Activated naive CD4-positive, alpha-beta T cell treated with anti-CD3 and anti-CD28 coated beads, Interleukin-2, amount 50 U/mL, for 16 hours (primary cell): ENCODE measurements at regions not wholly inside any gene's neighbourhood (a gene's known extent, or its start where the extent isn't known, plus 50 kb on each side); places are given as distances from the start of the nearest gene placed in this dataset.
"Not testable (repeated sequence)": the region's sequence is repeated elsewhere in the genome, so short reads cannot be mapped to it uniquely, and the experiment has no call there.

ENCODE experiments used
- DNase-seq: peaks from one replicate; pipeline ENCODE4 v3.0.0-alpha.2; 2020

DNA sequence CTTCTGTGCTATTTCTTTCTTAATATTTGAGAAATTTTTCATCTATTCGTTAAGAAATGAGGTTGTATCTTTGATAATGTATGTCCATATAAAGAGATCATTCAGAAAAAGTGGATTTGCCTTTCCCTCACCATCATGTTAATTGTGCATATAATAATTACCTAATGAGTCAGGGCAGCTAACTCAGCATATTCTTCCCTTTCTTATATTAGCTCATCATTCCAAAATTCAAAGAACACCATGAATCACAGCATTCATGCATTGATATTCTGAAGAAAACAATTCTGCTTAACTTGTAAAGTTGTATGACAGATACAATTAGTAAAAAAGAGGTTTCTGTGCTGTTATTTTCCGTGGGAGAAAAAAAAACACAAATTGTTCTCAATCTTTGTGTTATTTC is 630.6 kb downstream of the TLE1 start:
- no peak for DNase-seq

DNA sequence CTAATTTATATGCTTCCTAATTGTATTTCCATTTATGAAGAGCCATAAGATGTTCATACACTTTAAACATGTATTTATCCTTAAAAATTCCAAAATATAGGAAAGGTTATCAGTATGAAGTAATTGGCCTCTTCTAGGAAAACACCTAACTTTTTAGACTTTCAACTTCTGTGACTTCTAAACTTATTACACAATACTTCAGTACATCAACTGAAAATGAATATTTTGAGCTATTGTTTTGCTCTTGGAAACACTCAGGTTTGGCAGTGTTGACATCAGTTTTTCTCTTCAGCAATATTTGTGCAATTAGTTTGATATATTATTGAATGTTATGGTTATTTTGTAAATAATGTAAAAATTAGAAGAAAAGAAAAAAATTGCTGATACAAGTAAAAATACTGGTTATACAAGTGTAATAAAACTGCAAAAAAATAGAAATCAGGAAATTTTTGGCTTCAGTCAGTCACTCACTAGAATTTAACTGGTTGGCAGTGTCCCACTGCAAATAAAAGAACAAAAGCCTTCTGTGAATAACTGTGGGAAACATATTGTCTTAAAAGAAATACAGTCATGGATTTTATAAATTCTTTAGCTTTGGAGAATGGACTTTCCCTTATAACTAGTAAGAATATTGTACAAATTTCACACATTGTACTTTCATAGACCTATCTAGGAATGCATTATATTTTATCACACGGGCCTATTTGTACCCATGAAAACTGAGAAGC is 635.9 kb downstream of the TLE1 start:
- DNase-seq: no peak

DNA sequence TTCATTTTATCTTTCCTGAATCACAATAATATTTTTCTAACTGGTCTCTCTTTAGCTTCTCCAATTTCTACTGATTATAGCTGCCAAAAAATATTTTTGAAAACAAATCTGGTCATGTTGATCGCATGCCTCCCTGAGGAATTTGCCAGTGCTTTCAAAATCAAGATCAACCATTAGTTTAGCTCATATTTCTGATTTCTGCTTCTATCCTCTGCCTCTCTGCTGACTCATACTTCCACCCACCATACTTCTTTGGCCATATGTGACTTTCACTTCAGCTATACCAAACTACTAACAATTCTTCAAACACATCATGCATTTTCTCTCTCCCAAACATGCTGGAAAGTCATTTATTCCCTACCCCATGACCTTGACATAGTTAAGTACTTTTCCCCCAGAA is 636.5 kb downstream of the TLE1 start:
- no peak for DNase-seq

DNA sequence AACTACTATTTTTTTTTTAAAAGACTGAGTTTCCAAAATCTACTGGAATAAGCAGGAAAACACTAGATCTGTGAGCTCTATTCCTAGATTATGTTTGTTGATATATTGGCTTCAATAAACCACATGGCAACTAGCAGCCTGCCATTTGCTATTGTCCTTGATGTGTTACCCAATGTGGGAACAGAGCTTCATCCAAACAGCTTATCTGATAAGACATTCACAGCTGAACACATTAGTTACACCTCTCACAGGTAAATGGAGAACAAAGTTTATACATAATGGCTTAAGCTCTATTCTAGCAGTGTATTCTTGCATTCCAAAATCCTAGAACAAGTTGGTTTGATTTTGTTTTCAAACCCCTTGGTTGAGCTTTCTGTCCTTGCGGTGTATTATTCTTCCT is 642.1 kb downstream of the TLE1 start:
- DNase-seq: no peak

DNA sequence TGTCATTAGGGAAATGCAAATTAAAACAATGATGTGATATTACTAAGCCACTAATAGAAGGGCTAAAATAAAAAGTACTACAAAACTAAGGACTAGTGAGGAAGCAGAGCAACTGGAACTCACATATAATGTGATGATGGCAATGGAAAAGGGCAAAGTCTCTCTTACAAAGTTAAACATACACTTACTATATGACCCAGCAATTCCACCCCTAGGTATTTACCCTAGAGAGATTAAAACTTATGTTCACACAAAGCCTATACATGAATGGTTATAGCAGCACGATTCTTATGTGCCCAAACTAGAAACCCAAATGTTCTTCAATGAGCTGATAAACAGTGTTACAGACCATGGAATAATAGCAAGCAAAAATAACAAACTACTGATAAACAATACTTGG is 643.7 kb downstream of the TLE1 start:
- DNase-seq: no peak

DNA sequence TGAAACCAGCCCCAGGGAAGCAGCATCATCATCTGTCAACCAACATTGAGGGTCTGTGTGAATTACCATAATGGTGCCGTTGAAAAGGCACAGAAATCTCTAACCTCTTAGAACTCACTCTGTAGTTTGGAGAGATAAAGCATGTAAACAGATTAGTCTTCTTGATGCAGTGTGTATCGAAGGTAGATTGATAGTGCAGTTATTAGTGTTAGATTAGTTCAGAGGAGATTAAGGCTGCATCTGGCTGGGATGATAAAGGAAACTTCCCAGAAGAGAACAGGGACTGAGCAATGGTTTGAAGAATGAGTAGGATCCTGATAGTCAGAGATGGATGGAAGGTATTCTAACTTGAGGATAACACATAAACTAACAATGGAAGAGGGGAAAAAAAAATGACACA is 651.5 kb downstream of the TLE1 start:
- no peak for DNase-seq

DNA sequence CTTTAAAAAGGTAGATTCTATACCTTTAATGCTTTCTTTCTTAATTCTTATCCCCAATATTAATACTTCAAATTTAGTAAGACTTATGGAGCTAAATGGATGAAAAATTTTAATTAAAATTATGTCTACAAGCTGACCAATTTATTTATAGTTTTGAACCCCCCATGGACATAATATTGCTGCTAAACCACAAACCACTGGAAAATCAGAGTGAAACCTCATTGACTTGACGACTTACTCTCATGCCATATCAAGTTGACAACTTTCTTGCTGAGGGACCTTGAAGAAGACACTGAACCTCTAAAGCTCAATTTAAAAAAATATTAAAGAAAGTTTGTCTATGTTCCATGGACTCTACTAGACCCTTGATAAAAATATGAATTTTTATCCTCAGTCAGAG is 653.7 kb downstream of the TLE1 start:
- DNase-seq: no peak

DNA sequence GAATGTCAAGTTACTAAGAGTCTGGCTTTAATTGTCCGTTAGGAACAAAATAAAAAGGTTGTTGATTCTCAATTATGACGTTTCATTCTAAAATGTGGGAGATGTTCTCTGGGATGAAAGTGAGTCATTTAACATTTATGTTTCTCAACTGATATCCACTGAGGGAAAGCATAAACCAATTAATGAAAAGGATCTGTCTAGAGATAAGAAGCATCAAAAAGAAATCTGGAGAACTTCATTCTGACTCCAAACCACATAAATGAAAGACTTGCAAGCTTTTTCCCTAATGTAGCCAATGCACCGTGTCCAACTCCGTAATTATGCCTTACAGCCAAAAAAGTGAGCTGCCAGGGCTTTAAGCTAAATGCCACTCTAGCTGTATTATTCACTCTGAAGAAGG is 654.2 kb downstream of the TLE1 start:
- no peak for DNase-seq

DNA sequence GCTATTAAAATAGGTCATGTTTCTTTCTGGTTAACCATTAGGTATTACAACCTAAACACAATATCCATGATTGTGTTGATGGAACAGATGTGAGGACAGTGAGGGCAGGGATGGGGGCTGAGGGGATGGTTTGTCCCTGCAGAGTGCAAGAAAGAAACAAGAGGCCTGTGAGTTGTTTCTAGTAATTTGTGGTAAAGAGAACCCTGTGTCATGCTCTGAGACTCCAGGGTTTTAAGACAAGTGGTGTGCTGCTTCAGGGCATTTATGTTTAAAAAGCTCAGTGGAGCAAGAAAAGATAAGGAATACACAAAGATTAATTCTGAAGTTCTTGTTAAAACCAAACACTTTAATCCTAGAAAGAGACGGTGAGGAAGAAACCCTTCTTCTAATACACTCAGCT is 656.5 kb downstream of the TLE1 start:
- DNase-seq: no peak

DNA sequence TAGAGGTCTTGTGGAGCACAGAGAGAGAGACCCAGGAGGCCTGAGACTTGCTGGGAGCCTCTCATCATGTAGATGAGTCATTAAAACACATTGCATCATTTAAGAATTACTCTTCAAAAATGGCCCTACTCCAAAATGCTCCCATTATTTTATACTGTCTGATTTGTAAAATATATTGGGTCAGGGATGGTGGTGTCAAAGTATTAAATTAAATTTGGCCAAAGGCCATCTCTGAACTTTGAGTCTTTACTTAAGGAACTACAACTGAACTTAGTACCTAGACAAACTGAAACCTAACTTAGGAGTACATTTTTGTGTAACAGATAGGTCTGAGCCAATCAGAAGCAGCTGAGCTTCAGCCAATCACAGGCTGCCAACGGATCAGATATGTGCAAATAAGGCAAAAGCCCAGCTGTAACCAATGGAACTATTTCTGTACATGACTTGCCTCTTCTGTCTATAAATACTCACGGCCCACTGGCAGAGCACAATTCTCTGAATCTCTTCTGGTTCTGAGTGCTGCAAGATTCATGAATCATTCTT is 657.2 kb downstream of the TLE1 start:
- no peak for DNase-seq

DNA sequence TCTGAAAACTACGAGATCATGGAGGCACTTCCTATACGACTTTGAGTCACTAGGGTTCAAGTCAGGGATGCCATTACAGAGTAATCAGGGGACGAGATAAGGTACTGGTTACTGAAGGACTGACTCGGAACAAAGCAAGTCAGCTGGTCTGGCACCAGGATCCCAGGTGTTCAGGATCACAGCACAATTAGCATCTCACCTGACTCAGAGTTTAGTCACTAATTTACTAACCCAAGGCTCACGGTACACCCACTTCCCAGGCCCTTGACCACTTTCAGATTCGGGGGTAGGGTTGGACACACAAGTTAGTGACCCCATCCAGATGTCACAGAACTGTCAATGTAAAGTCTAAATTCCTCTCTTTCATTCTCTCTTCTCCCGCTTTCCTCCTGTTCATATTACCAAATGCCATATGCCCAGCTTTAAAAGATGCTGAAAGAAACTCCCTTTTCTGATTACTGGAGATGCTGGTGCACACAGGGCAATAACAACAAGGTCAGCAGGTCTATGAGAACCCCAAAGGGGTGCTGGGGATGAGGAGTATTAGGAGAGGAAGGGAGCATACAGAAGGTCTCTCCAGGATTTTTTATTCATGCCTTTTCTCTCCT is 657.8 kb downstream of the TLE1 start:
- no peak for DNase-seq

DNA sequence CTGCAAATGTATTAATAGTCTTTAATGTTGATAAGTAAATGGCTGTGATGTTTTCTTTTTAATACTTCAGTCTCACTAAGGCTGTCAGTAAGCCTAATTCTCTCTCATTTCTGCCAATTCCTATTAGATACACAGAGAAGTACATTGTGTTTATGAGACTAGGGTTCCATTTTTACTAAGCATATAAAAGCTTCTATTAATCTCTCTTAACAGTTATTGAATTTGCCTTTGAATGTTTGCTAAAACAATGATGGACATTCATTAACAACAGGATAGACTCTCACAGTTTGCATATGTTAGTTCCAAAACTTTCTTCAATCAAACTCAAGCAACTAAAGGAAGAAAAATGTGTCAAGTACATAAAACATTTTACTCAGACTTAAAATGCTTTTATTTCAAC is 659.3 kb downstream of the TLE1 start:
- no peak for DNase-seq

DNA sequence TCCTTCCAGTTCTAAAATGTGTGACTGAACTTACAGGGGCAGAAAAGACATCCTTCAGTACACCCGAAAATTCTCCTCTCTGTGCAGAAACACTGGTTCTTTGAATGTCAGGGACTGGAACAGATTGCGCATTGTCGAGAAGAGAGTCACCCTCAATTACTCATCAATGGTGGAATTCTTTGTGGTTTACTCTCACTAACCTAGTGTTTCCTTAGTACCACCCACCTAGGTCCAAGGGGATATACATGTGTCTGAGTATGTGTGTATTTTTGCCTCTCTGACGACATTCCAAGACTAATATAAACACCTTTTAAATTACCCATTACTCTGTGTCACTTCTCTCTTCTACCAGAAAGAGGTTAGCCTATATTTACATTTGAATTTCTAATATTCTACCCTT is 660.8 kb downstream of the TLE1 start:
- DNase-seq: no peak

DNA sequence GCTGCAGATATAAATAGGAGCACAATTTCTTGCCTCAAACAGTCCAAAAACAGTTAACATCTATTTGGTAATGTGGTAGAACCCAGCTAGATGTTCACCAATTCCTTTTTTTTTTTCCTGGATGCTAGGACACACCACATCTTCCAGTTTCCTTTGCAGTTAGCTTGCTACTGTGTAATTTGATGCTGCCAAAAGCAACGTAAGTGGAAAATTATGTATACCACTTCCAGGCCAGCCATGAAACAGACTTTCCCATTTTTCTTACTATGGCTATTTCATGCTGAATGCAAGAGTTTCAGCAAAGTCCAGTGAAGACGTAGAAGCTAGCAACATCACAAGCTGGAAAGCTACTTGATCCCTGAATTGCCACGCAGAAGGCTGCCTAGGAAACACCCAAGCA is 667.2 kb downstream of the TLE1 start:
- no peak for DNase-seq

DNA sequence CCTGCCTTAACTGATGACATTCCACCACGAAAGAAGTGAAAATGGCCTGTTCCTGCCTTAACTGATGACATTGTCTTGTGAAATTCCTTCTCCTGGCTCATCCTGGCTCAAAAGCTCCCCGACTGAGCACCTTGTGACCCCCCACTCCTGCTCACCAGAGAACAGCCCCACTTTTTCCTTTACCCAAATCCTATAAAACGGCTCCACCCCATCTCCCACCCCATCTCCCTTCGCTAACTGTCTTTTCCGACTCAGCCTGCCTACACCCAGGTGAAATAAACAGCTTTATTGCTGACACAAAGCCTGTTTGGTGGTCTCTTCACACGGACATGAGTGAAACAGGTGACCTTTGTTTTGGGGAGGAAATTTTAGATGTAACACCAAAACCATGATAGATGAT is 674.4 kb downstream of the TLE1 start:
- not testable (repeated sequence) for DNase-seq

DNA sequence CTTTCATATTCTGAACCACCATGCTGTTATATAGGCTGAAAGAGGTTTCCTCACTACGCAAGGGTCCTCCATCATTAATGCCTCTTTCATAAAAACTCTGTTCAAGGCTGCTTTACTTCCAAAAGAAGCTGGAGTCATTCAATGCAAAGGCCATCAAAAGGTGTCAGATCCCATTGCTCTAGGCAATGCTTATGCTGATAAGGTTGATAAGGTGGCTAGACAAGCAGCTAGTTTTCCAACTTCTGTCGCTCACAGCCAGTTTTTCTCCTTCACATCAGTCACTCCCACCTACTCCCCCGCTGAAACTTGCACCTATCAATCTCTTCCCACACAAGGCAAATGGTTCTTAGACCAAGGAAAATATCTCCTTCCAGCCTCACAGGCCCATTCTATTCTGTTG is 676.2 kb downstream of the TLE1 start:
- not testable (repeated sequence) for DNase-seq

DNA sequence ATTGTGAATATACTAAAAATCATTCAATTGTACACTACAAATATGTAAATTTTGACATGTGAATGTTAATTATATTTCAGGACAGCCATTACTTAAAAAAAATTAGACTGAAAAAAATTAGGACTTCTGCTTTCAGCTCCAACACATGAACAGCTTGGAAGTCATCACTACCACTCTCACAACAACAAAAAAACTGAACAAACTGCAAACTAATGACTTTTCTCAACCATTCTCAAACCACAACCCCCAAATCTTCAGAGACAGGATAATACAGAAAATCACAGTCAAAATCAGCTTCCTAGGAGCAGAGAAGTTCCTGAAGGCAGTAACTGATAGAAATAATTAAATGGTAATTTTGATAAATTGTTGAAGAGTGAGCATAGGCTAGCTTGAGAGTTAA is 686.4 kb downstream of the TLE1 start:
- no peak for DNase-seq

DNA sequence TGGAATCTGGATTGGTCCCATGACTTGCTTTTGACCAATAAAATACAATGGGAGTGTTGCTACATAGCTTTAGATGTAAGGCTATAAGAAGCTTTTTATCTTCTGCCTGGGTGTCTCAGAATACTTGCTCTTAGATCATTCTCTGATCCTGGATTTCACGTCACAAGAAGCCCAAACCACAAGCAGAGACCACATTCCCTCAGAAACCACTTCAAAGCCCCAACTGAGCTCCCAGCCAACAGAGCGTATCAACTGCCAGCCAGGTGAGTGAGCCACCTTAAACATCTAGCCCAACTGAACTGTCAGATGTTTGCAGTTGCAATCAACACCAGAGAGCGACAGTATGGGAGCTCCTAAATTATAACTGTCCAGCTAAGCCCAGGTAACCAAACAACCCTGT is 687.1 kb downstream of the TLE1 start:
- no peak for DNase-seq

DNA sequence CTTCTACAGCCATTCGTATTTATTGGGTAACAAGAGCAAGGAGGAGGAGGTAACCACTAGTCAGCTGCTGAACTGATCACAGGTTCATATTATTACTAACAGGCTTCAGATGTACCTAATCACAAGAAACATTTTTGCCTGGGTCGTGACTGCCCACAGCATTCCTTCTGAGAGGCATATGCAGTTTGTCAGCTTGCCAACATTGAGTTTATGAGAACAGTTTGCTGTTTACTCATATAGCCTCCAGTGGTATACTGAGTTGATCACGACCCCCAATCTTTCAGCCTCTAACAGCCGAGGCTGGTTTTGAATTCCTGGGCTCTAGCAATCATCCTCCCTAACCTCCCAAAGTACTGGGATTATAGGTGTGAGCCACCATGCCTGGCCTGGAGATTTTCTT is 693.6 kb downstream of the TLE1 start:
- no peak for DNase-seq

DNA sequence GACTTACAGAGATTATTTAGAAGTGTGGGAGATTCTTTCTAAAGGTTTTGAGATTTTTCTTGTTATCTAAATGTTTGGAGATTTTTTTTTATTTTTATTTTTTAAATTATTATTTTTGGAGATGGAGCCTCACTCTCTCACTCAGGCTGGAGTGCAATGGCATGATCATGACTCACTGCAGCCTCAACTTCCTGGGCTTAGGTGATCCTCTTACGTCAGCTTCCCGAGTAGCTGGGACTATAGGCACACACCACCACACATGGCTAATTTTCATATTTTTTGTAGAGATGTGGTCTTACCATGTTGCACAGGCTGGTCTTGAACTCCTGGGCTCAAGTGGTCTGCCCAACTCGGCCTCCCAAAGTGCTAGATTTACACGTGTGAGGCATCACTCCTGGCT is 694.5 kb downstream of the TLE1 start:
- DNase-seq: no peak

DNA sequence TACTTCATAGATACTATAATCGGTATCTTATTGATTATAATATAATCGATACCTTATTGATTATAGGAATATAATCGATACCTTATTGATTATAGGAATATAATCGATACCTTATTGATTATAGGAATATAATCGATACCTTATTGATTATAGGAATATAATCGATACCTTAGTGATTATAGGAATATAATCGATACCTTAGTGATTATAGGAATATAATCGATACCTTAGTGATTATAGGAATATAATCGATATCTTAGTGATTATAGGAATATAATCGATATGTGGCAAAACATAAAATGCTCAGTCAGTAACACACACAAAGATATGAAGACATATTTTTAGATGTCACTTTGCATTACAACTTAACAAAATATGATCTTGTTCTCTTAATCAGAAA is 703.8 kb downstream of the TLE1 start:
- DNase-seq: not testable (repeated sequence)

DNA sequence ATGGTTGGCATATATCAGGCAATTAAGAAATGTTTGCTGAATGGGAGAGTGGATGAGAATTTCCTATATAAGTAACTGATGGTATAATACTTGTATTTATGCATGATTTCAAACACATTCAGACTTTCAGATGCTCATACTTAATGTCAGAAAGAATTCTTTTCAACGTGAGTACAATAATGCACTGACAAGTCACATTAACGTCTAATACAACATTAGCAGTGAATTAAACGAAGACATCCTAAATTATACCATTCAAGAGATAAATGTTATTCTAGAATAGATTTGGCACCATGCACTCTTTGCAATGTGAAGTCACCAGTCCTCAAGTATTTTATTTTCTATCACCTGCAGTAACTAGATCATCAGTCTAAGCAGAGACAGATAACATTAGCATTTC is 712.9 kb downstream of the TLE1 start:
- no peak for DNase-seq

DNA sequence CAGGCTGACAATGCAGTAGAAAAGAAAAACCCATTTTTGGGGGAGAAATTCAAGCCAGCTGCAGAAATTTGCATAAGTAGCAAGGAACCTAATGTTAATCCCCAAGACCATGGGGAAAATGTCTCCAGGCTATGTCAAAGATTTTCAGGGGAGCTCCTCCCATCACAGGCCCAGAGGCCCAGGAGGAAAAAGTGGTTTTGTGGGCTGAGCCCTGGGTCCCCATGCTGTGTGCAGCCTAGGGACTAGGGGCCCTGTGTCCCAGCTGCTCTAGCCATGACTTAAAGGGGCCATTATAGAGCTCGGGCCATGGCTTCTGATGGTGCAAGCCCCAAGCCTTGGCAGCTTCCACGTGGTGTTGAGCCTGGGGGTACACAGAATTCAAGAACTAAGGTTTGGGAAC is 719.0 kb downstream of the TLE1 start:
- not testable (repeated sequence) for DNase-seq

DNA sequence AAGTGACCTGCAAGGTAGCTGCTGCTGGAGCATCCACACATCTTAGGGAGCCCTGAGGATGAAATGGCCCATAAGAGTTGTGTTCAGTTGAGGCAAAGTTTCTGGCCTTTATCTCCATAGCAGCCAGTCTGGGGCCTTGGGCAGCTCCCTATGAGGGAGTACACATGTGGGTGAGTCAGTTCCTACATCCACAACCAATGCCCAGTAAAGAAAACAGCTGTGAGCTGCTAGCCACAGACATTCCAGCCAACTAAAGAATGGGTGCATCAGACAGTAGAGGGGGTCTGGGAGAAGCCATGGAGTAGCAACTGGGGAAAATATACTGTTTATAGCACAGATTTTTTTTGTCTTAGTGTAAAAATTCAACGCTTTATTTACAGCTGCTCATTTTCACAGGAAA is 720.7 kb downstream of the TLE1 start:
- DNase-seq: no peak

DNA sequence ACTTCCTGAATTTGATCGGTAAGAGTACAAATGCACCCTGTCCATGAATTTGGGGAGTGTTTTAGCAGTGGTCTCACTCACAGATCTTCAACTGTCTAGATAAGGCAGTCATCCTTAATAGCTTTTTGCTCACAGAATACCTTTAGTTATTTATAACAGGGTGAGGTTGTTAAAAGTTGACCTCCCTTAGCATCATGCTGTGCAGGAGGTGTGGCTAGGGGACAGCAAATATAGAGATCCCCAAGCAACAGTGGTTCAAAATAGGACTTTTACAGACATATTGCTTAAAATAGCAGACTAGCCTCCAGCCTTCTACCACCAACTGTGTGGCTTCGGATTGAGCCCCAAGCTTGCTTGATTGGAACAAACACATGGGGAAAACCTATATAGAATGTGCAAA is 724.4 kb downstream of the TLE1 start:
- no peak for DNase-seq
